22Rv1 (cell line): ENCODE measurements at regions not wholly inside any gene's neighbourhood (a gene's known extent, or its start where the extent isn't known, plus 50 kb on each side); places are given as distances from the start of the nearest gene placed in this dataset.

ENCODE experiments used
- ZFX ChIP-seq: fragments of 450-650 bp; IDR thresholded peaks from 2 replicates; pipeline ENCODE4 v1.6.1; 2017; ENCODE audit warnings: antibody characterized with exemption, borderline replicate concordance
- TF ChIP-seq, protein P1 (sequence below): fragments of 450-650 bp; IDR thresholded peaks from 2 replicates; pipeline ENCODE4 v1.5.1; 2017; ENCODE audit warnings: mild to moderate bottlenecking

DNA sequence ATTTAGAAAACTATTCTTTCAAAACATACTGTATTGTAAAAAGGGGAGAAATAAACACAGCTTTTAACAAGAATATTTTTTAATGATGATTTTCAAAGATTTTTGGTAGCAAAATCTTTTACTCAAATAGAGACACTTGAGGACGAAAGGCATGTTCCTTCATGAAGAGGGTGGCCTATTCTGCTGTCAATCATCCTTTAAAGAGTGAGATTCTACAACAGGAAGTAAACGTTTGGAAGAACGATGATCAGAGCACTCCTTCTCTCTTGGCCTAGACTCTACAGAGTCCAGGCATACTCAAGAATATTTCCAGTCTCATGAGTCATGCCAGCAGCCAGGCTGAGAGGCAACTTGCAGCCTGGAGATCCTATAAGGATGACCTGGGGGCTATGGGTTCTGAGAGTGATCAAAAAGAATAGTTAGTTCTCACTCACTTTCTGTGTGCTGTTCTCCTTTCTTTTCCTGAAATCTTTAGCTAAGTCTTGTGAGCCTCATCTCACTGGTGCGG lies 62.4 kb upstream of the TCF4 start:
- TF ChIP-seq, protein P1, sequence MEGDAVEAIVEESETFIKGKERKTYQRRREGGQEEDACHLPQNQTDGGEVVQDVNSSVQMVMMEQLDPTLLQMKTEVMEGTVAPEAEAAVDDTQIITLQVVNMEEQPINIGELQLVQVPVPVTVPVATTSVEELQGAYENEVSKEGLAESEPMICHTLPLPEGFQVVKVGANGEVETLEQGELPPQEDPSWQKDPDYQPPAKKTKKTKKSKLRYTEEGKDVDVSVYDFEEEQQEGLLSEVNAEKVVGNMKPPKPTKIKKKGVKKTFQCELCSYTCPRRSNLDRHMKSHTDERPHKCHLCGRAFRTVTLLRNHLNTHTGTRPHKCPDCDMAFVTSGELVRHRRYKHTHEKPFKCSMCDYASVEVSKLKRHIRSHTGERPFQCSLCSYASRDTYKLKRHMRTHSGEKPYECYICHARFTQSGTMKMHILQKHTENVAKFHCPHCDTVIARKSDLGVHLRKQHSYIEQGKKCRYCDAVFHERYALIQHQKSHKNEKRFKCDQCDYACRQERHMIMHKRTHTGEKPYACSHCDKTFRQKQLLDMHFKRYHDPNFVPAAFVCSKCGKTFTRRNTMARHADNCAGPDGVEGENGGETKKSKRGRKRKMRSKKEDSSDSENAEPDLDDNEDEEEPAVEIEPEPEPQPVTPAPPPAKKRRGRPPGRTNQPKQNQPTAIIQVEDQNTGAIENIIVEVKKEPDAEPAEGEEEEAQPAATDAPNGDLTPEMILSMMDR: no peak
- TF ChIP-seq ZFX: no peak
